Sigmoid colon (tissue), 6 donors: ENCODE measurements at regions not wholly inside any gene's neighbourhood (a gene's known extent, or its start where the extent isn't known, plus 50 kb on each side); places are given as distances from the start of the nearest gene placed in this dataset.
A peak's percentile ranks its signal among the peaks of the same experiment; 100 is the strongest.
"Not testable (repeated sequence)": the region's sequence is repeated elsewhere in the genome, so short reads cannot be mapped to it uniquely, and the experiment has no call there.

Experiments
- DNase-seq: peaks from one replicate; pipeline ENCODE4 v3.0.0-alpha.2; 2019
- H3K27ac ChIP-seq, 4 donors: fragments of 200-600 bp; sonication (generic); one replicate each; pipeline ENCODE4 v1.5.1; 2016 to 2019; ENCODE audit warnings: mild to moderate bottlenecking in 1 of 4
- H3K27me3 ChIP-seq, 3 donors: fragments of 200-600 bp; sonication (generic); one replicate each; pipeline ENCODE4 v1.5.1; 2019; ENCODE audit warnings: mild to moderate bottlenecking in 1 of 3
- H3K36me3 ChIP-seq, 4 donors: fragments of 200-600 bp; sonication (generic); one replicate each; pipeline ENCODE4 v1.5.1; 2016 to 2019
- H3K4me1 ChIP-seq, 4 donors: fragments of 200-600 bp; sonication (generic); one replicate each; pipeline ENCODE4 v1.5.1; 2017 to 2019
- H3K4me3 ChIP-seq, 4 donors: fragments of 200-600 bp; sonication (generic); one replicate each; pipeline ENCODE4 v1.5.1; 2017 to 2019; ENCODE audit warnings: mild to moderate bottlenecking in 2 of 4, moderate library complexity in 1 of 4
- H3K9me3 ChIP-seq, 4 donors: fragments of 200-600 bp in 3 of 4; sonication (generic) in 3 of 4; one replicate each; pipeline versions ENCODE4 v1.5.1 to v1.6.1; 2013 to 2019
- EP300 ChIP-seq, 4 donors: sonication (generic); formaldehyde crosslinking; IDR thresholded peaks; one replicate each; pipeline ENCODE4 v1.6.1; 2017; ENCODE audit warnings: antibody characterized with exemption in 4 of 4
- POLR2A ChIP-seq, 2 donors: fragments of 450-650 bp; IDR thresholded peaks; one replicate each; pipeline ENCODE4 v1.6.1; 2016; ENCODE audit warnings: antibody characterized with exemption in 2 of 2, mild to moderate bottlenecking in 2 of 2, moderate library complexity in 2 of 2
- POLR2AphosphoS5 ChIP-seq, 4 donors: sonication (generic); formaldehyde crosslinking; IDR thresholded peaks; one replicate each; pipeline ENCODE4 v1.6.1; 2017; ENCODE audit warnings: antibody characterized with exemption in 4 of 4
- WGBS, 2 donors: extraction: QIAGEN DNeasy Blood & Tissue Kit; methylation state at CpG; one replicate each; pipeline ENCODE4 v1.1.7; 2013; 5-methylcytosine and 5-hydroxymethylcytosine counted together
- intact Hi-C: fragments of 100-400 bp; cut with DNase I; formaldehyde crosslinking; loops from one replicate; pipeline ENCODE4 v1.15.1; 2023
- TF ChIP-seq, protein P1 (sequence below), 4 experiments: fragments of 450-650 bp in 3 of 4; fragments of 200-600 bp in 1 of 4; IDR thresholded peaks; one replicate each; pipeline ENCODE4 v1.5.1; 2016 to 2019; ENCODE audit warnings: antibody characterized with exemption in 4 of 4, mild to moderate bottlenecking in 3 of 4, moderate library complexity in 2 of 4
- donor health status: healthy with polysubstance abuse.
- donor health status: healthy.

DNA sequence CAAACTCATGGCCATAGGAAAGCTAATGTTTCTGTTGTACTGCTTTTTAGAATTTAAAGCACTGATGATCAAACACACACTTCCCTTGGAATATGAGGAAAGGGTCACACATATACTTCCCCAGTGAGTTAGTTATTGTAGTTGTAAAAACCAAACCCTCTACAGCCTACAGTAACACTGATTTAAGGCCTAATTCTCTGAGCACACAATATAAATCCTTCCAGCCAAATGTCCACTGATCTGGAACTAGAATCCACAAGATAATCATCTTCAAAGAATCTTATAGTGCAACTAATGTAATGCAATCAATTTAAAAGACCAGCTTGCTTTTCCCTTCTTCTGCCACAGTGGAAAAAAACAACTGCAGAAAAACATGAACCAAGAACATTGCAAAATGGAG lies 219.3 kb downstream of the CAAP1 start:
- no peaks in the 10 kb centered on the region for H3K9me3 ChIP-seq
- no peaks in the 10 kb centered on the region for H3K36me3 ChIP-seq
- no peaks in the 10 kb centered on the region for H3K27me3 ChIP-seq
- DNase-seq, result no peak
- H3K4me3 ChIP-seq, result no peak overlapping the region
- no peak overlapping the region for H3K27ac ChIP-seq
- H3K4me1 ChIP-seq, result no peaks in the 10 kb centered on the region
- intact Hi-C loops, result no loop called here
- TF ChIP-seq, protein P1, sequence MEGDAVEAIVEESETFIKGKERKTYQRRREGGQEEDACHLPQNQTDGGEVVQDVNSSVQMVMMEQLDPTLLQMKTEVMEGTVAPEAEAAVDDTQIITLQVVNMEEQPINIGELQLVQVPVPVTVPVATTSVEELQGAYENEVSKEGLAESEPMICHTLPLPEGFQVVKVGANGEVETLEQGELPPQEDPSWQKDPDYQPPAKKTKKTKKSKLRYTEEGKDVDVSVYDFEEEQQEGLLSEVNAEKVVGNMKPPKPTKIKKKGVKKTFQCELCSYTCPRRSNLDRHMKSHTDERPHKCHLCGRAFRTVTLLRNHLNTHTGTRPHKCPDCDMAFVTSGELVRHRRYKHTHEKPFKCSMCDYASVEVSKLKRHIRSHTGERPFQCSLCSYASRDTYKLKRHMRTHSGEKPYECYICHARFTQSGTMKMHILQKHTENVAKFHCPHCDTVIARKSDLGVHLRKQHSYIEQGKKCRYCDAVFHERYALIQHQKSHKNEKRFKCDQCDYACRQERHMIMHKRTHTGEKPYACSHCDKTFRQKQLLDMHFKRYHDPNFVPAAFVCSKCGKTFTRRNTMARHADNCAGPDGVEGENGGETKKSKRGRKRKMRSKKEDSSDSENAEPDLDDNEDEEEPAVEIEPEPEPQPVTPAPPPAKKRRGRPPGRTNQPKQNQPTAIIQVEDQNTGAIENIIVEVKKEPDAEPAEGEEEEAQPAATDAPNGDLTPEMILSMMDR (IDR thresholded peaks at IDR 0.05), result no peak
- no peak for TF ChIP-seq EP300 (IDR thresholded peaks at IDR 0.05)
- TF ChIP-seq POLR2AphosphoS5 (IDR thresholded peaks at IDR 0.05), result no peak
- TF ChIP-seq POLR2A (IDR thresholded peaks at IDR 0.05), result no peak

DNA sequence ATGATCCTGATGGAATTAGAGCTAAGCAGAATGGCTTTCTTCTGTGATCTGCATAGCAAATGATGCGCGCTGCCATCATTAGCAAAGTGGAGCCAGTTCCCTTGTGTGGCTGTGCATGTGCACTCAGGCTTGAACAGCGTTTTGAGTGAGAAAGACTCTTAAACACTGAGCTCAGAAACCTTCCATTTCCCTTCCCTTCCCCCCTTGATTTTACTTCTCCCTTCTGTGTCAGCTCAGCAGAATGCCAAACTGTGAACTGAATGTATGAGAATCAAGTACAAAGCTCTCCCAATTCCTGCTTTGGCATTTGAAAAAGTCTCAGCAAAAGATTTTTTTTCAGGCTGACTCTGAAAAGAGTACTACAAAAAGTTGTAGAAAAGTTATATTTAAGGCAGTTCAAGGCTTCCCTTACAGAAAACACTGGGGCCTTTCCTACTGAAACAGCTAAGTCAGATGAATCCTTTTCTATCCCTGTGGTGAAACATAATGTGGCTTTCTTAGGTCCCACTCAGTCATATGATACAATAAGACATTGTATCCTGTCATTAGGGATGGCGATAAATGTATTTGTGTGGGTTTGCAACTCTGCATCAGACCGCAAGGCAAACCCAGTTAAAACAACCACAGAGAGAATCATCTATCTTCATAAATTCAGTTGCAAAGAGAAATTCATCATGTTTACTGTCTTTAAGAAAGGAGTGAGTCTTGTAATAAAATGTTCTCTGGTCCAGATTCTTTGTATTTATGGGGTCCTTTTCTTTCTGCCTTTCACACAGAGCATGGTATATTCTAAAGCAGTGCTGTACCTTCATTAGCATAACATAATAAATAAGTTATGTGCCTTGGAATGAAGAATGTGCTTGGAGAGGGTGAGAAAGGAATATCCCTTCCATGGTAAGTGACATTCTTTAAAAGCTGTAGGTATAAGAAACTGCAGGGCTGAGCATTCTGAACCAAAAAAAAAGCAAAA lies 222.6 kb downstream of the CAAP1 start:
- Histone ChIP-seq H3K4me1 (no peaks in the 10 kb centered on the region), H3K27me3 (no peaks in the 10 kb centered on the region), H3K36me3 (no peaks in the 10 kb centered on the region), H3K4me3 (no peak overlapping the region), H3K27ac (no peak overlapping the region), H3K9me3 (no peaks in the 10 kb centered on the region)
- no peak for TF ChIP-seq POLR2A (IDR thresholded peaks at IDR 0.05)
- WGBS, 2 donors, result 63 to 79% methylated on average over 5 of the region's 5 CpGs
- no peak for DNase-seq
- intact Hi-C loops, result no loop called here

DNA sequence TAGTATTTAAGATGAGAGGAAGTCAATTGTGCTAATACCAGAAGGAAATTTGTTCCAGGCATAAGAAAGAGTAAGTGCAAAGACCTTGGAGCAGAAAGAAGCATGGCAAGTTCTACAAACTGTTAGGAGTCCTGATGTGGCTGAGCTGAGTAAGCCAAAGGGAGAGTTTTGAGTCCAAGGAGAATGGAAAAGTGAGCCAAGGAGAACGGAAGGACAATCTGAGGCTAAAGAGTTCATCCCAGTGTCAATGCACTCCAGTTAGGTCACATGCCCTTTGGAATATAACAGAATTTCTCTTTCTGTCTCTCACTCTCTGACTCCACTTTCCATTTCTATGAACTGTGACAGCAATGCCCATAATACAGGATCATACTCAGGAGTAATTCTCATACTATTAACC lies 224.7 kb downstream of the CAAP1 start:
- no peak overlapping the region for H3K27ac ChIP-seq
- no peaks in the 10 kb centered on the region for H3K4me1 ChIP-seq
- intact Hi-C loops, result no loop called here
- no peak overlapping the region for H3K4me3 ChIP-seq
- no peaks in the 10 kb centered on the region for H3K9me3 ChIP-seq
- WGBS, 2 donors, result 76 to 81% methylated on average over 1 of the region's 1 CpG
- no peaks in the 10 kb centered on the region for H3K36me3 ChIP-seq
- TF ChIP-seq POLR2AphosphoS5 (IDR thresholded peaks at IDR 0.05) (no peak), EP300 (IDR thresholded peaks at IDR 0.05) (no peak), POLR2A (IDR thresholded peaks at IDR 0.05) (no peak)
- TF ChIP-seq, protein P1 (IDR thresholded peaks at IDR 0.05), result no peak
- no peaks in the 10 kb centered on the region for H3K27me3 ChIP-seq
- DNase-seq, result no peak

DNA sequence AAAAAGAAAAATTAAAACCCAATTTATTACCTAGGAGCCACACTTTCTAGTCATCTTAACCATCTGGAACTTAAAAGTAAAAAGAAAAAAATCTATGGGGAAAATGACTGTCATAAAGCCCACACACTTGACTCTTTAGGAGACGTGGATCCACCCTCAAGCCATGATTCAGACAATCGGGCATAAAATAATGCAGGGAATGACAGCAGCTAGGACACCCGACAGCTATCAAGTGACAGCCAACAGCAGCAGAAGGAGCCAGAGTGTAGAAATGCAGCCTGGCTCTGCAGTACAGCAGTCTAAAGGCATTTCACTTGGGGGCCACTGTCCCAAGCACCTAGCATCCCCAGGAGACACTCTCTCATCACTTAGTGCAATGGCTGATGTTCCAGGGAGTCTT lies 226.9 kb downstream of the CAAP1 start:
- no peak for DNase-seq
- no peaks in the 10 kb centered on the region for H3K9me3 ChIP-seq
- intact Hi-C loops, result no loop called here
- no peaks in the 10 kb centered on the region for H3K27me3 ChIP-seq
- no peak overlapping the region for H3K27ac ChIP-seq
- TF ChIP-seq POLR2AphosphoS5 (IDR thresholded peaks at IDR 0.05) (no peak), POLR2A (IDR thresholded peaks at IDR 0.05) (no peak), EP300 (IDR thresholded peaks at IDR 0.05) (no peak)
- TF ChIP-seq, protein P1 (IDR thresholded peaks at IDR 0.05), result no peak
- WGBS, 2 donors, result 68 to 82% methylated on average over 3 of the region's 3 CpGs
- no peaks in the 10 kb centered on the region for H3K36me3 ChIP-seq
- no peak overlapping the region for H3K4me3 ChIP-seq
- H3K4me1 ChIP-seq, result no peaks in the 10 kb centered on the region

DNA sequence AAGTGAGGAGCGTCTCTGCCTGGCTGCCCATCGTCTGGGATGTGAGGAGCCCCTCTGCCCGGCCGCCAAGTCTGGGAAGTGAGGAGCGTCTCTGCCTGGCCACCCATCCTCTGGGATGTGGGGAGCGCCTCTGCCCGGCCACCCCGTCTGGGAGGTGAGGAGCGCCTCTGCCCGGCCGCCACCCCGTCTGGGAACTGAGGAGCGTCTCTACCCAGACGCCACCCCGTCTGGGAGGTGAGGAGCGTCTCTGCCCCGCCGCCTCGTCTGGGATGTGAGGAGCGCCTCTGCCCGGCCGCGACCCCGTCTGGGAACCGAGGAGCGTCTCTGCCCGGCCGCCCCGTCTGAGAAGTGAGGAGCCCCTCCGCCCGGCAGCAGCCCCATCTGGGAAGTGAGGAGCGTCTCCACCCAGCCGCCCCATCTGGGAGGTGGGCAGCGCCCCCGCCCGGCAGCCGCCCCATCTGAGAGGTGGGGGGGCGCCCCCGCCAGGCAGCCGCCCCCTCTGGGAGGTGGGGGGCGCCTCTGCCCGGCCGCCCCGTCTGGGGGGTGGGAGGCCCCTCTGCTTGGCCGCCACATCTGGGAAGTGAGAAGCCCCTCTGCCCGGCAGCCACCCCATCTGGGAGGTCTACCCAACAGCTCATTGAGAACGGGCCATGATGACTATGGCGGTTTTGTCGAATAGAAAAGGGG lies 228.4 kb downstream of the CAAP1 start:
- H3K9me3 ChIP-seq, H3K27me3 ChIP-seq, H3K36me3 ChIP-seq, H3K4me3 ChIP-seq, H3K27ac ChIP-seq, H3K4me1 ChIP-seq, intact Hi-C loops: not testable (repeated sequence)
- DNase-seq, result peak; percentile 56
- 96 to 97% methylated on average over 49 of the region's 49 CpGs for WGBS, 2 donors
